GM18858 (cell line): ENCODE measurements at regions not wholly inside any gene's neighbourhood (a gene's known extent, or its start where the extent isn't known, plus 50 kb on each side); places are given as distances from the start of the nearest gene placed in this dataset.
"Not testable (repeated sequence)": the region's sequence is repeated elsewhere in the genome, so short reads cannot be mapped to it uniquely, and the experiment has no call there.

Source experiments
- ATAC-seq: cut with Tn5 transposase; IDR thresholded peaks from one replicate; pipeline ENCODE4 v1.9.1; 2021; ENCODE audit not compliant: unreplicated experiment

GRCh38 chr13:71017607-71018006, 849.4 kb downstream of the DACH1 start:
- ATAC-seq: no peak

- ATAC-seq: no peak
Measured at GRCh38 chr13:71015516-71015915, 851.5 kb downstream of the DACH1 start.

- no peak for ATAC-seq
Measured at GRCh38 chr13:71015021-71015420, 852.0 kb downstream of the DACH1 start.

- ATAC-seq: no peak
Measured at GRCh38 chr13:71005919-71006318, 861.1 kb downstream of the DACH1 start.

- no peak for ATAC-seq
Measured at GRCh38 chr13:70995338-70995737, 871.7 kb downstream of the DACH1 start.

- no peak for ATAC-seq
Measured at GRCh38 chr13:70994191-70994590, 872.8 kb downstream of the DACH1 start.

GRCh38 chr13:70987043-70987442, 878.8 kb upstream of the KLHL1 start:
- no peak for ATAC-seq

GRCh38 chr13:70985371-70985770, 877.1 kb upstream of the KLHL1 start:
- no peak for ATAC-seq

- not testable (repeated sequence) for ATAC-seq
Measured at GRCh38 chr13:70981219-70981618, 873.0 kb upstream of the KLHL1 start.

GRCh38 chr13:70969321-70969720, 861.1 kb upstream of the KLHL1 start:
- no peak for ATAC-seq

- ATAC-seq: no peak
Measured at GRCh38 chr13:70967564-70967963, 859.3 kb upstream of the KLHL1 start.

GRCh38 chr13:70964874-70965273, 856.6 kb upstream of the KLHL1 start:
- no peak for ATAC-seq

GRCh38 chr13:70964124-70964523, 855.9 kb upstream of the KLHL1 start:
- no peak for ATAC-seq

GRCh38 chr13:70960841-70961443, 852.7 kb upstream of the KLHL1 start:
- ATAC-seq: peak; percentile 50

- no peak for ATAC-seq
Measured at GRCh38 chr13:70959035-70959775, 851.0 kb upstream of the KLHL1 start.

GRCh38 chr13:70955887-70956286, 847.6 kb upstream of the KLHL1 start:
- ATAC-seq: no peak

GRCh38 chr13:70950664-70951063, 842.4 kb upstream of the KLHL1 start:
- no peak for ATAC-seq

- ATAC-seq: no peak
Measured at GRCh38 chr13:70945506-70945905, 837.3 kb upstream of the KLHL1 start.

- ATAC-seq: no peak
Measured at GRCh38 chr13:70941454-70941853, 833.2 kb upstream of the KLHL1 start.

GRCh38 chr13:70938462-70938861, 830.2 kb upstream of the KLHL1 start:
- ATAC-seq: no peak

GRCh38 chr13:70932511-70932910, 824.3 kb upstream of the KLHL1 start:
- ATAC-seq: no peak

GRCh38 chr13:70923863-70924752, 815.9 kb upstream of the KLHL1 start:
- no peak for ATAC-seq
